ENCODE measurements at regions not wholly inside any gene's neighbourhood (a gene's known extent, or its start where the extent isn't known, plus 50 kb on each side); places are given as distances from the start of the nearest gene placed in this dataset.

DNA sequence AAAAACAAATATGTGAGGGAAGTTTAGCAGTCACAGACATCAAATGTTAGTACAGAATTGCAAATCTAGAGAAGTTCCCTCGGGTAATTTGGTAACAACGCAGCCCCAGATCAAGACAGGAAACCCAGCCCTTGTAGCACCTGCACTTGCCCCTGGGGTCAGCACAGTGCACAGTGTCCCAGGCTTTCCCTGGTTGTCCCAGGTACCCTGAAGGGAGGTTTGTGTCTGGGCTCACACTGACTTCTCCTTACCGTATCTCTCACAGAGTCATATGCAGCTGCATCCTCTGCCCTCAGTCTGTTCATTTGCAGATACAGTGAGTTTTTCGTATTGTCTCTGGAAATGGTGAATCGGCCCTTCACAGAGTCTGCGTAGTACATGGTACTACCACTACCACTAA lies 528.9 kb downstream of the TMEM121 start:
- TF ChIP-seq ESRRA (CRISPR knock-in tag; IDR thresholded peaks at IDR 0.05; ENCODE audit: low read depth): no peak
- TF ChIP-seq, protein P1, sequence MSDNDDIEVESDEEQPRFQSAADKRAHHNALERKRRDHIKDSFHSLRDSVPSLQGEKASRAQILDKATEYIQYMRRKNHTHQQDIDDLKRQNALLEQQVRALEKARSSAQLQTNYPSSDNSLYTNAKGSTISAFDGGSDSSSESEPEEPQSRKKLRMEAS (IDR thresholded peaks at IDR 0.05): no peak
- no peak for TF ChIP-seq ZSCAN21 (CRISPR knock-in tag; IDR thresholded peaks at IDR 0.05; ENCODE audit: borderline replicate concordance)
- no peak for TF ChIP-seq JUND (CRISPR knock-in tag; IDR thresholded peaks at IDR 0.05)
- TF ChIP-seq, protein P2, sequence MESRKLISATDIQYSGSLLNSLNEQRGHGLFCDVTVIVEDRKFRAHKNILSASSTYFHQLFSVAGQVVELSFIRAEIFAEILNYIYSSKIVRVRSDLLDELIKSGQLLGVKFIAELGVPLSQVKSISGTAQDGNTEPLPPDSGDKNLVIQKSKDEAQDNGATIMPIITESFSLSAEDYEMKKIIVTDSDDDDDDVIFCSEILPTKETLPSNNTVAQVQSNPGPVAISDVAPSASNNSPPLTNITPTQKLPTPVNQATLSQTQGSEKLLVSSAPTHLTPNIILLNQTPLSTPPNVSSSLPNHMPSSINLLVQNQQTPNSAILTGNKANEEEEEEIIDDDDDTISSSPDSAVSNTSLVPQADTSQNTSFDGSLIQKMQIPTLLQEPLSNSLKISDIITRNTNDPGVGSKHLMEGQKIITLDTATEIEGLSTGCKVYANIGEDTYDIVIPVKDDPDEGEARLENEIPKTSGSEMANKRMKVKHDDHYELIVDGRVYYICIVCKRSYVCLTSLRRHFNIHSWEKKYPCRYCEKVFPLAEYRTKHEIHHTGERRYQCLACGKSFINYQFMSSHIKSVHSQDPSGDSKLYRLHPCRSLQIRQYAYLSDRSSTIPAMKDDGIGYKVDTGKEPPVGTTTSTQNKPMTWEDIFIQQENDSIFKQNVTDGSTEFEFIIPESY (CRISPR knock-in tag; IDR thresholded peaks at IDR 0.05): no peak

All from HepG2 (cell line).